BE2C (cell line): ENCODE measurements at regions not wholly inside any gene's neighbourhood (a gene's known extent, or its start where the extent isn't known, plus 50 kb on each side); places are given as distances from the start of the nearest gene placed in this dataset.

Experiments used
- DNase-seq: peaks from one replicate; pipeline ENCODE4 v3.0.0-alpha.2; 2020
- H3K27me3 ChIP-seq: fragments of 250-450 bp; sonication (Bioruptor Pico); 2 replicates; pipeline ENCODE4 v1.5.1; 2020; ENCODE audit warnings: mild to moderate bottlenecking
- H3K36me3 ChIP-seq: fragments of 250-450 bp; sonication (Bioruptor Pico); 2 replicates; pipeline ENCODE4 v1.5.1; 2020; ENCODE audit warnings: mild to moderate bottlenecking
- H3K4me1 ChIP-seq: fragments of 250-450 bp; sonication (Bioruptor Pico); 2 replicates; pipeline ENCODE4 v1.5.1; 2020
- H3K4me3 ChIP-seq: 2 replicates; pipeline ENCODE4 v1.5.1; 2011; ENCODE audit warnings: low read depth, low read length
- H3K9me3 ChIP-seq: fragments of 250-450 bp; sonication (Bioruptor Pico); 2 replicates; pipeline ENCODE4 v1.5.1; 2020
- CTCF ChIP-seq: IDR thresholded peaks from 2 replicates; pipeline ENCODE4 v1.5.1; 2012; ENCODE audit warnings: mild to moderate bottlenecking, low read depth, low read length

- Histone ChIP-seq H3K36me3 (no peaks in the 10 kb centered on the region), H3K4me3 (no peak overlapping the region), H3K27me3 (no peaks in the 10 kb centered on the region), H3K4me1 (no peaks in the 10 kb centered on the region), H3K9me3 (no peaks in the 10 kb centered on the region; the same call in 1 of the 2 replicates)
- DNase-seq, result no peak
- no peak for TF ChIP-seq CTCF
Observed at GRCh38 chr7:125030756-125031387, 101.2 kb upstream of the POT1 start.

- no peak for TF ChIP-seq CTCF
- no peaks in the 10 kb centered on the region for H3K36me3 ChIP-seq
- no peaks in the 10 kb centered on the region for H3K4me1 ChIP-seq
- H3K9me3 ChIP-seq, result no peaks in the 10 kb centered on the region
- DNase-seq, result no peak
- no peak overlapping the region for H3K4me3 ChIP-seq
- no peaks in the 10 kb centered on the region for H3K27me3 ChIP-seq
Observed at GRCh38 chr7:125025620-125026019, 96.0 kb upstream of the POT1 start.

GRCh38 chr7:125020801-125021200 lies 91.2 kb upstream of the POT1 start:
- no peaks in the 10 kb centered on the region for H3K27me3 ChIP-seq
- no peak for TF ChIP-seq CTCF
- H3K36me3 ChIP-seq, result no peaks in the 10 kb centered on the region
- no peaks in the 10 kb centered on the region for H3K4me1 ChIP-seq
- no peaks in the 10 kb centered on the region; the same call in 1 of the 2 replicates for H3K9me3 ChIP-seq
- H3K4me3 ChIP-seq, result no peak overlapping the region
- no peak for DNase-seq

DNA sequence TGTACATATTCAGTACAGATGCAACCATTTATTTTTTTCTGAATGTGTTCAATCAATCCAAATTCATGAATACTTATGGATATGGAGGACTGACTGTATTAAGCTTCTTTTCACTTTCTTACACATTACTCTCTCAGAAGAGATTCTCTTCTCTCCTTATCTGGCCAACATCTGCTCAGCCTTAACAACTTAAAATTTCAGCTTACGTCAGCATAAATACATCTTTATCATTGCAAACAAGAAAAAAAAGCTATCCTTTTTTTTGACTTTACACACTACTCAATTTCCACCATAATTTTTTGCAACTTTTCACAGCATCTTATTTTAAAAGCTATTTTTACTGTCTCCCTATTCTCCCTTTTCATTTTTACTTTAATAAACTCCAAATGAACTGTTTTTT lies 80.9 kb upstream of the POT1 start:
- Histone ChIP-seq H3K9me3 (no peaks in the 10 kb centered on the region), H3K27me3 (no peaks in the 10 kb centered on the region), H3K36me3 (no peaks in the 10 kb centered on the region), H3K4me3 (no peak overlapping the region), H3K4me1 (no peaks in the 10 kb centered on the region)
- no peak for TF ChIP-seq CTCF
- DNase-seq, result no peak

DNA sequence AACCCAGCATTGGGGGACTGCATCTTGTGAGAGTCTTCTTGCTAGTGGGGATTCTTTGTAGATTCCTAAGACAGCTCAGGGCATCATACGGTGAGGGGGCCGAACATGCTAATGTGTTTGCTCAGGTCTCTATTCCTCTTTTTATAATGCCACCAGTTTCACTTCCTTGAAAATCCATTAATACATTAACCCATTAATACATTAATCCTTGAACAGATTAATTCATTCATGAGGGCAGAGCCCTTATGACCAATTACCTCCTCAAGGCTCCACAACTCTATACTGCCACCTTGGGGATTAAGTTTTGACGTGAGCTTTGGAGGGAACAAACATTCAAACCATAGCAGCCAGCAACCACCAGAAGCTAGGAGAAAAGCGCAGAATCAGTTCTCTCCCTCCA lies 67.2 kb upstream of the POT1 start:
- no peaks in the 10 kb centered on the region for H3K27me3 ChIP-seq
- no peak overlapping the region for H3K4me3 ChIP-seq
- no peaks in the 10 kb centered on the region for H3K36me3 ChIP-seq
- no peak for DNase-seq
- H3K4me1 ChIP-seq, result no peaks in the 10 kb centered on the region
- peak; percentile 35 for TF ChIP-seq CTCF
- H3K9me3 ChIP-seq, result no peaks in the 10 kb centered on the region

DNA sequence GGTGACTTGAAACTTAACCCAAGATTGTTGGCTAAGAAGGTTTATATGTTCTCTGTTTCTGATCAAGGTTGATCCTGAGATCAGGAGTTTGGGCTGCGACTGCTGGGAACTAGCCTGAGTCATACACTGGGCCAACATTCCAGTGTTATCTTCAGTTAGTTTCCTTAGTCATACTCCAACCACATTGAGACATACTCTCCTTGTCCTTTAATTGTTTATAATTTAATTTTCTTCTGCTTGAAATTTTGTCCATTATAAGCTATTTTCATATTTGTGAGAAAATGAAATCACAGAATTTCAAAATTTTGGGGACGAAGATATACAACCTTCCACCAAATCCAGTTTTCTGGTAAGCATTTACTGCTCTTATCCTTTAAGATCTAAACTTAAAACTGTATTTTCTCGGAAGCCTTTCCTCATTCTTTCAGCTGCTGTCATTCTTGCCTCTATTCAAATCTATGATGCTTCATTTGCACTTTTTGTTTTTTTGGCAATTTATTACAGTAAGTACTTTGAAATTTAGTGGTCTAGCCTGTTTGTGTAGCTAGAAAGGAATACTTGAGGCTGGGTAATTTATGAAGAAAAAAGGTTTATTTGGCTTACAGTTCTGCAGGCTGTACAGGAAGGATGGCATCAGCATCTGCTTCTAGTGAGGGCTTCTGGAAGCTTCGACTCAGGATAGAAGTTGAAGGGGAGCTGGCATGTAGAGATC lies 63.4 kb upstream of the POT1 start:
- H3K27me3 ChIP-seq, result no peaks in the 10 kb centered on the region
- no peak for TF ChIP-seq CTCF
- no peak overlapping the region for H3K4me3 ChIP-seq
- no peaks in the 10 kb centered on the region for H3K4me1 ChIP-seq
- no peak for DNase-seq
- no peaks in the 10 kb centered on the region for H3K36me3 ChIP-seq
- H3K9me3 ChIP-seq, result no peaks in the 10 kb centered on the region; the same call in 1 of the 2 replicates
